Hepatocyte (in vitro differentiated cells): ENCODE measurements at regions not wholly inside any gene's neighbourhood (a gene's known extent, or its start where the extent isn't known, plus 50 kb on each side); places are given as distances from the start of the nearest gene placed in this dataset.

Experiments used
- EZH2 ChIP-seq: fragments of 200-600 bp; sonication (generic); IDR thresholded peaks from 2 replicates; pipeline ENCODE4 v1.6.1; 2016; ENCODE audit warnings: antibody characterized with exemption, mild to moderate bottlenecking, borderline replicate concordance
- TF ChIP-seq, protein P1 (sequence below): fragments of 200-600 bp; sonication (generic); IDR thresholded peaks from 2 replicates; pipeline ENCODE4 v1.5.1; 2016; ENCODE audit warnings: antibody characterized with exemption, mild to moderate bottlenecking; ENCODE audit not compliant: poor library complexity

DNA sequence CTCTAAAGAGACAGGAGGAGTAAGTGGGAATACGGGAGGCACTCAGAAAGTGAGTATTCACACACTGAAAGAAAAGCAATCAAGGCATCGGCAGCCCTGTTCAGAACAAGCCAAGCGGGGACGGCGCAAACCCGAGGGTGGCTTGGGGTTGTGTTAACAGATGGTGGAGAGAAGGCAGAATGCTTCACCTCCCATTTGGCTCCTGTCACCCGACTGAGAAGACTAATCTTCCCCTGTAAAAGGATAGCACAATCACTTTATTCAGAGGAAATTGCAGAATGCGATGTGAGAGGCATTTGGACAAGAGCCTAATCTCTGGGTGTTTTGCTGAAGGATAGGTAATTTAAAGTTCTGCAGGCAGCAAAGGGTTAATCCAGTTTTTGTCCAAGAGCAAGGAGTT, 119.3 kb upstream of the WSCD1 start:
- no peak for TF ChIP-seq EZH2
- TF ChIP-seq, protein P1, sequence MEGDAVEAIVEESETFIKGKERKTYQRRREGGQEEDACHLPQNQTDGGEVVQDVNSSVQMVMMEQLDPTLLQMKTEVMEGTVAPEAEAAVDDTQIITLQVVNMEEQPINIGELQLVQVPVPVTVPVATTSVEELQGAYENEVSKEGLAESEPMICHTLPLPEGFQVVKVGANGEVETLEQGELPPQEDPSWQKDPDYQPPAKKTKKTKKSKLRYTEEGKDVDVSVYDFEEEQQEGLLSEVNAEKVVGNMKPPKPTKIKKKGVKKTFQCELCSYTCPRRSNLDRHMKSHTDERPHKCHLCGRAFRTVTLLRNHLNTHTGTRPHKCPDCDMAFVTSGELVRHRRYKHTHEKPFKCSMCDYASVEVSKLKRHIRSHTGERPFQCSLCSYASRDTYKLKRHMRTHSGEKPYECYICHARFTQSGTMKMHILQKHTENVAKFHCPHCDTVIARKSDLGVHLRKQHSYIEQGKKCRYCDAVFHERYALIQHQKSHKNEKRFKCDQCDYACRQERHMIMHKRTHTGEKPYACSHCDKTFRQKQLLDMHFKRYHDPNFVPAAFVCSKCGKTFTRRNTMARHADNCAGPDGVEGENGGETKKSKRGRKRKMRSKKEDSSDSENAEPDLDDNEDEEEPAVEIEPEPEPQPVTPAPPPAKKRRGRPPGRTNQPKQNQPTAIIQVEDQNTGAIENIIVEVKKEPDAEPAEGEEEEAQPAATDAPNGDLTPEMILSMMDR: no peak
